ENCODE measurements at regions not wholly inside any gene's neighbourhood (a gene's known extent, or its start where the extent isn't known, plus 50 kb on each side); places are given as distances from the start of the nearest gene placed in this dataset.
A peak's percentile ranks its signal among the peaks of the same experiment; 100 is the strongest.

DNA sequence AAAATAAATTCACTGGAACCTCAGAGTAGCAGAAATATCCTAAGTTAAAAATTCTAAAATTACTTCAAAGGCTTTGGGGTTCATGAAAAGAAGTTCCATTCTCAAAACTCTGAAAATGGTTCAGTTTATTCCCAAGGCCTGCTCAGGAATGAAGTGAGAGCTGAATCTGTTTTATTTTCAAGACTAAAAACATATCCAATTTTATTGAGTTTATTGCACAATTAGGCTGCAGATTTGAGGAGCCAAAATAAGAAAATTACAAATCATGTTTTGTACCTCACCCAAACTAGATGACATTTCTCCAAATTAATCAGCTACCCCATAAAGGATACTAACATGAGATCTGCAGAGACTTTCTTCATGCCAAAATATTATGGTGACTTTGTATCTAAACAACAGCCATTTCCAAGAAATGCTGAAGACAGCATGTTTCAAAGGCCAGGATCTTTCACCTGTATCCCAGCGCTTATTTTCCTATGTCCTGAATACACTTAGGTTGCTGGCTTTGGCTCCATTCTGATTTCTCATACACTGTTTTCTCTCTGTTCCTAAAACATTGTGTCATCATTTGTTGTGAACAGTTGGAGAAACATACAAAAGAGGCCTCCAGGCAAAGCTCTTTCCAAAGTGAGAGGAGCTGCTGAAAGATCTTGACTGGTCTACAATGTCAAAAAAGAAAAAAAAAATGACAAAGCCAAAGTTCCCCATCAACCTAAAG is 85.7 kb upstream of the F13A1 start (continued):
- TF ChIP-seq, protein P1, sequence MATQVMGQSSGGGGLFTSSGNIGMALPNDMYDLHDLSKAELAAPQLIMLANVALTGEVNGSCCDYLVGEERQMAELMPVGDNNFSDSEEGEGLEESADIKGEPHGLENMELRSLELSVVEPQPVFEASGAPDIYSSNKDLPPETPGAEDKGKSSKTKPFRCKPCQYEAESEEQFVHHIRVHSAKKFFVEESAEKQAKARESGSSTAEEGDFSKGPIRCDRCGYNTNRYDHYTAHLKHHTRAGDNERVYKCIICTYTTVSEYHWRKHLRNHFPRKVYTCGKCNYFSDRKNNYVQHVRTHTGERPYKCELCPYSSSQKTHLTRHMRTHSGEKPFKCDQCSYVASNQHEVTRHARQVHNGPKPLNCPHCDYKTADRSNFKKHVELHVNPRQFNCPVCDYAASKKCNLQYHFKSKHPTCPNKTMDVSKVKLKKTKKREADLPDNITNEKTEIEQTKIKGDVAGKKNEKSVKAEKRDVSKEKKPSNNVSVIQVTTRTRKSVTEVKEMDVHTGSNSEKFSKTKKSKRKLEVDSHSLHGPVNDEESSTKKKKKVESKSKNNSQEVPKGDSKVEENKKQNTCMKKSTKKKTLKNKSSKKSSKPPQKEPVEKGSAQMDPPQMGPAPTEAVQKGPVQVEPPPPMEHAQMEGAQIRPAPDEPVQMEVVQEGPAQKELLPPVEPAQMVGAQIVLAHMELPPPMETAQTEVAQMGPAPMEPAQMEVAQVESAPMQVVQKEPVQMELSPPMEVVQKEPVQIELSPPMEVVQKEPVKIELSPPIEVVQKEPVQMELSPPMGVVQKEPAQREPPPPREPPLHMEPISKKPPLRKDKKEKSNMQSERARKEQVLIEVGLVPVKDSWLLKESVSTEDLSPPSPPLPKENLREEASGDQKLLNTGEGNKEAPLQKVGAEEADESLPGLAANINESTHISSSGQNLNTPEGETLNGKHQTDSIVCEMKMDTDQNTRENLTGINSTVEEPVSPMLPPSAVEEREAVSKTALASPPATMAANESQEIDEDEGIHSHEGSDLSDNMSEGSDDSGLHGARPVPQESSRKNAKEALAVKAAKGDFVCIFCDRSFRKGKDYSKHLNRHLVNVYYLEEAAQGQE (IDR thresholded peaks at IDR 0.05) = no peak
- TF ChIP-seq MAX (IDR thresholded peaks at IDR 0.05) = no peak
- no peak for TF ChIP-seq HNF4G (IDR thresholded peaks at IDR 0.05)
- peak in 1 of 2 donors; percentile 7 for TF ChIP-seq RAD21 (IDR thresholded peaks at IDR 0.05)
- TF ChIP-seq ZBTB33 (IDR thresholded peaks at IDR 0.05) = peak; percentile 13
- no peak for TF ChIP-seq NR2F2 (IDR thresholded peaks at IDR 0.05)
- no peak for TF ChIP-seq TAF1 (conservative IDR thresholded peaks at IDR 0.05)

DNA sequence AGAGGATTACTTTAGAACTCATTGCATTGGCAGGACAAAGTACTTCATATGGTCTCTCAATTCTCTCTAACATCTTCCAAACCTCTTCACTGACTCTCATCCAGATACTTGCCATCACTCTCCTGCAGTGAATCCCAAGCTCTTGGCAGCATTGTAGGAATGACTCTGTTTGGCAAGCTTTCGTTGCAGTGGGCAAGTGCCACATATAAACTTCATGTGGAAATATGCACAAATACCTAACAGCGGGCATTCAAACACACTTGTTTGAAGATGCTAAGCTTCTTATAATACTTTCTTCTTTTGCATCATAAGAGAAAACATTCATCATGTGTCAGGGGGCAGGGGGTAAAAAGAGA is 86.2 kb upstream of the F13A1 start:
- peaks cover 2 to 30% (median 24%) of the 10 kb centered on the region in 4 donors for H3K4me1 ChIP-seq (ENCODE audit: control insufficient read depth in 4 of 4, insufficient read depth in 4 of 4, low read length in 3 of 4)
- no peak overlapping the region for H3K4me3 ChIP-seq (ENCODE audit: low read depth in 1 of 3, low read length in 3 of 3)
- no peak for DNase-seq (ENCODE audit: low spot score)
- TF ChIP-seq ZBTB33 (IDR thresholded peaks at IDR 0.05) = peak; percentile 4
- TF ChIP-seq JUND (IDR thresholded peaks at IDR 0.05) = no peak
- TF ChIP-seq NR2F2 (IDR thresholded peaks at IDR 0.05) = no peak
- no peaks in the 10 kb centered on the region for H3K36me3 ChIP-seq (ENCODE audit: control insufficient read depth in 4 of 4, insufficient read depth in 3 of 4, low read depth in 1 of 4, low read length in 3 of 4)
- 46% methylated on average over 2 of the region's 2 CpGs for WGBS
- H3K27me3 ChIP-seq (ENCODE audit: control insufficient read depth in 4 of 4, insufficient read depth in 4 of 4, low read length in 3 of 4) = no peaks in the 10 kb centered on the region
- peak overlapping the region; percentile 56 to 63 for H3K27ac ChIP-seq (ENCODE audit: low read depth in 1 of 2, low read length in 2 of 2)
- H3K9me3 ChIP-seq (ENCODE audit: control insufficient read depth in 4 of 4, low read length in 3 of 4) = no peaks in the 10 kb centered on the region
- no peak overlapping the region for H3K9ac ChIP-seq (ENCODE audit: low read depth in 1 of 2, low read length in 2 of 2)

- Histone ChIP-seq H3K4me1 (ENCODE audit: control insufficient read depth in 4 of 4, insufficient read depth in 4 of 4, low read length in 3 of 4) (peaks cover 2 to 30% (median 24%) of the 10 kb centered on the region in 4 donors), H3K36me3 (ENCODE audit: control insufficient read depth in 4 of 4, insufficient read depth in 3 of 4, low read depth in 1 of 4, low read length in 3 of 4) (no peaks in the 10 kb centered on the region), H3K9me3 (ENCODE audit: control insufficient read depth in 4 of 4, low read length in 3 of 4) (no peaks in the 10 kb centered on the region), H3K4me3 (ENCODE audit: low read depth in 1 of 3, low read length in 3 of 3) (no peak overlapping the region), H3K27ac (ENCODE audit: low read depth in 1 of 2, low read length in 2 of 2) (no peak overlapping the region), H3K27me3 (ENCODE audit: control insufficient read depth in 4 of 4, insufficient read depth in 4 of 4, low read length in 3 of 4) (no peaks in the 10 kb centered on the region), H3K9ac (ENCODE audit: low read depth in 1 of 2, low read length in 2 of 2) (no peak overlapping the region)
- no peak for DNase-seq (ENCODE audit: low spot score)
- WGBS = 76% methylated on average over 4 of the region's 4 CpGs
- TF ChIP-seq RAD21 (IDR thresholded peaks at IDR 0.05) (no peak), GABPA (IDR thresholded peaks at IDR 0.05 in 1 of 2, conservative IDR thresholded peaks at IDR 0.05 in 1 of 2) (no peak), HNF4A (conservative IDR thresholded peaks at IDR 0.05) (no peak)
Measured at GRCh38 chr6:6407071-6407741, 86.7 kb upstream of the F13A1 start.

All from liver (tissue), 7 donors.